ENCODE measurements at regions not wholly inside any gene's neighbourhood (a gene's known extent, or its start where the extent isn't known, plus 50 kb on each side); places are given as distances from the start of the nearest gene placed in this dataset.

DNA sequence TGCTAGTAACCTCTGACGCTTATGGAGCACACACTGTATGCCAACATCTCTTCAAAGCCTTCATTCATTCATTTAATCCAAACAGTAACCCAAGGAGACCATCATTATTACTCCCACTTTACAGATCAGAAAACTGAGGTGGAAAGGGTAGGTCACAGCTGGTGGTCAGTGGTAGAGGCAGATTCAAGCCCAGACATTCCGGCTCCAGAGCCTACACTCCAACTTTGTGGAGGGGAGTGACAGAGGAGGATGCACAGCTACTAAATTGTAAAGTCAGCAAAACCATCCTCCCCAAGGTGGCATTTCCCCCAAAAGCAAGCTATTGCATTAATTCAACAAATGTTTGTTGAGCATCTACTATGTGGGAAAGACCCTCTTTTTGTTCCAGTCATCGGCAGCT lies 110.5 kb upstream of the CPEB4 start (continued):
- TF ChIP-seq HOXB6 (CRISPR knock-in tag; IDR thresholded peaks at IDR 0.05; ENCODE audit: borderline replicate concordance): no peak
- no peak for TF ChIP-seq BHLHE40 (IDR thresholded peaks at IDR 0.05; ENCODE audit: low read length)
- TF ChIP-seq CC2D1A (IDR thresholded peaks at IDR 0.05): no peak
- TF ChIP-seq, protein P1, sequence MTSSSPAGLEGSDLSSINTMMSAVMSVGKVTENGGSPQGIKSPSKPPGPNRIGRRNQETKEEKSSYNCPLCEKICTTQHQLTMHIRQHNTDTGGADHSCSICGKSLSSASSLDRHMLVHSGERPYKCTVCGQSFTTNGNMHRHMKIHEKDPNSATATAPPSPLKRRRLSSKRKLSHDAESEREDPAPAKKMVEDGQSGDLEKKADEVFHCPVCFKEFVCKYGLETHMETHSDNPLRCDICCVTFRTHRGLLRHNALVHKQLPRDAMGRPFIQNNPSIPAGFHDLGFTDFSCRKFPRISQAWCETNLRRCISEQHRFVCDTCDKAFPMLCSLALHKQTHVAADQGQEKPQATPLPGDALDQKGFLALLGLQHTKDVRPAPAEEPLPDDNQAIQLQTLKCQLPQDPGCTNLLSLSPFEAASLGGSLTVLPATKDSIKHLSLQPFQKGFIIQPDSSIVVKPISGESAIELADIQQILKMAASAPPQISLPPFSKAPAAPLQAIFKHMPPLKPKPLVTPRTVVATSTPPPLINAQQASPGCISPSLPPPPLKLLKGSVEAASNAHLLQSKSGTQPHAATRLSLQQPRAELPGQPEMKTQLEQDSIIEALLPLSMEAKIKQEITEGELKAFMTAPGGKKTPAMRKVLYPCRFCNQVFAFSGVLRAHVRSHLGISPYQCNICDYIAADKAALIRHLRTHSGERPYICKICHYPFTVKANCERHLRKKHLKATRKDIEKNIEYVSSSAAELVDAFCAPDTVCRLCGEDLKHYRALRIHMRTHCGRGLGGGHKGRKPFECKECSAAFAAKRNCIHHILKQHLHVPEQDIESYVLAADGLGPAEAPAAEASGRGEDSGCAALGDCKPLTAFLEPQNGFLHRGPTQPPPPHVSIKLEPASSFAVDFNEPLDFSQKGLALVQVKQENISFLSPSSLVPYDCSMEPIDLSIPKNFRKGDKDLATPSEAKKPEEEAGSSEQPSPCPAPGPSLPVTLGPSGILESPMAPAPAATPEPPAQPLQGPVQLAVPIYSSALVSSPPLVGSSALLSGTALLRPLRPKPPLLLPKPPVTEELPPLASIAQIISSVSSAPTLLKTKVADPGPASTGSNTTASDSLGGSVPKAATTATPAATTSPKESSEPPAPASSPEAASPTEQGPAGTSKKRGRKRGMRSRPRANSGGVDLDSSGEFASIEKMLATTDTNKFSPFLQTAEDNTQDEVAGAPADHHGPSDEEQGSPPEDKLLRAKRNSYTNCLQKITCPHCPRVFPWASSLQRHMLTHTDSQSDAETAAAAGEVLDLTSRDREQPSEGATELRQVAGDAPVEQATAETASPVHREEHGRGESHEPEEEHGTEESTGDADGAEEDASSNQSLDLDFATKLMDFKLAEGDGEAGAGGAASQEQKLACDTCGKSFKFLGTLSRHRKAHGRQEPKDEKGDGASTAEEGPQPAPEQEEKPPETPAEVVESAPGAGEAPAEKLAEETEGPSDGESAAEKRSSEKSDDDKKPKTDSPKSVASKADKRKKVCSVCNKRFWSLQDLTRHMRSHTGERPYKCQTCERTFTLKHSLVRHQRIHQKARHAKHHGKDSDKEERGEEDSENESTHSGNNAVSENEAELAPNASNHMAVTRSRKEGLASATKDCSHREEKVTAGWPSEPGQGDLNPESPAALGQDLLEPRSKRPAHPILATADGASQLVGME (CRISPR knock-in tag; IDR thresholded peaks at IDR 0.05): no peak
- TF ChIP-seq PTTG1 (tag; IDR thresholded peaks at IDR 0.05; ENCODE audit: low read depth): no peak
- no peak for TF ChIP-seq MYNN (IDR thresholded peaks at IDR 0.05)
- no peak for TF ChIP-seq MYNN (CRISPR knock-in tag; IDR thresholded peaks at IDR 0.05)
- TF ChIP-seq, protein P2, sequence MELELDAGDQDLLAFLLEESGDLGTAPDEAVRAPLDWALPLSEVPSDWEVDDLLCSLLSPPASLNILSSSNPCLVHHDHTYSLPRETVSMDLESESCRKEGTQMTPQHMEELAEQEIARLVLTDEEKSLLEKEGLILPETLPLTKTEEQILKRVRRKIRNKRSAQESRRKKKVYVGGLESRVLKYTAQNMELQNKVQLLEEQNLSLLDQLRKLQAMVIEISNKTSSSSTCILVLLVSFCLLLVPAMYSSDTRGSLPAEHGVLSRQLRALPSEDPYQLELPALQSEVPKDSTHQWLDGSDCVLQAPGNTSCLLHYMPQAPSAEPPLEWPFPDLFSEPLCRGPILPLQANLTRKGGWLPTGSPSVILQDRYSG (tag; conservative IDR thresholded peaks at IDR 0.05; ENCODE audit: low read depth): no peak
- TF ChIP-seq NFE2L1 (tag; IDR thresholded peaks at IDR 0.05; ENCODE audit: borderline replicate concordance, low read depth): no peak
- TF ChIP-seq NCOA6 (IDR thresholded peaks at IDR 0.05): no peak
- TF ChIP-seq RAD21 (CRISPR knock-in tag; conservative IDR thresholded peaks at IDR 0.05 in 1 of 2, IDR thresholded peaks at IDR 0.05 in 1 of 2): no peak
- TF ChIP-seq, protein P3, sequence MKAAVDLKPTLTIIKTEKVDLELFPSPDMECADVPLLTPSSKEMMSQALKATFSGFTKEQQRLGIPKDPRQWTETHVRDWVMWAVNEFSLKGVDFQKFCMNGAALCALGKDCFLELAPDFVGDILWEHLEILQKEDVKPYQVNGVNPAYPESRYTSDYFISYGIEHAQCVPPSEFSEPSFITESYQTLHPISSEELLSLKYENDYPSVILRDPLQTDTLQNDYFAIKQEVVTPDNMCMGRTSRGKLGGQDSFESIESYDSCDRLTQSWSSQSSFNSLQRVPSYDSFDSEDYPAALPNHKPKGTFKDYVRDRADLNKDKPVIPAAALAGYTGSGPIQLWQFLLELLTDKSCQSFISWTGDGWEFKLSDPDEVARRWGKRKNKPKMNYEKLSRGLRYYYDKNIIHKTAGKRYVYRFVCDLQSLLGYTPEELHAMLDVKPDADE (conservative IDR thresholded peaks at IDR 0.05; ENCODE audit: control insufficient read depth, low read depth, low read length): no peak
- TF ChIP-seq SMARCE1 (IDR thresholded peaks at IDR 0.05): no peak
- TF ChIP-seq RB1 (IDR thresholded peaks at IDR 0.05; ENCODE audit: low read depth): no peak
- TF ChIP-seq POLR3A (IDR thresholded peaks at IDR 0.05; ENCODE audit: borderline replicate concordance, extremely low read depth, insufficient read depth, insufficient read length): no peak
- TF ChIP-seq, protein P4, sequence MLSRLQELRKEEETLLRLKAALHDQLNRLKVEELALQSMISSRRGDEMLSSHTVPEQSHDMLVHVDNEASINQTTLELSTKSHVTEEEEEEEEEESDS (CRISPR knock-in tag; IDR thresholded peaks at IDR 0.05): no peak
- no peak for TF ChIP-seq ZNF263 (CRISPR knock-in tag; IDR thresholded peaks at IDR 0.05; ENCODE audit: borderline replicate concordance)
- TF ChIP-seq SMARCA5 (IDR thresholded peaks at IDR 0.05): peak; percentile 89
- peak; percentile 84 for TF ChIP-seq MAFG (tag; conservative IDR thresholded peaks at IDR 0.05)
- peak; percentile 89 for TF ChIP-seq ADNP (tag; IDR thresholded peaks at IDR 0.05)
- TF ChIP-seq NR2C2 (CRISPR knock-in tag; IDR thresholded peaks at IDR 0.05): no peak
- no peak for TF ChIP-seq NR2C2 (tag; IDR thresholded peaks at IDR 0.05)
- no peak for TF ChIP-seq POLR2AphosphoS5 (IDR thresholded peaks at IDR 0.05; ENCODE audit: control insufficient read depth, insufficient read depth, low read depth, low read length)
- TF ChIP-seq PHF20 (IDR thresholded peaks at IDR 0.05; ENCODE audit: partially characterized antibody): peak; percentile 44

All from K562 (cell line).